Testis (tissue), 2 donors: ENCODE measurements at regions not wholly inside any gene's neighbourhood (a gene's known extent, or its start where the extent isn't known, plus 50 kb on each side); places are given as distances from the start of the nearest gene placed in this dataset.

Experiments
- CTCF ChIP-seq, 3 experiments: fragments of 450-650 bp in 2 of 3; fragments of 200-600 bp in 1 of 3; sonication (generic) in 1 of 3; IDR thresholded peaks; one replicate each; pipeline ENCODE4 v1.5.1; 2016 to 2019; ENCODE audit warnings: antibody characterized with exemption in 3 of 3, mild to moderate bottlenecking in 2 of 3, moderate library complexity in 1 of 3
- POLR2A ChIP-seq: fragments of 450-650 bp; IDR thresholded peaks from one replicate; pipeline ENCODE4 v1.6.1; 2017; ENCODE audit warnings: antibody characterized with exemption, mild to moderate bottlenecking, moderate library complexity

- no peak for TF ChIP-seq POLR2A
- TF ChIP-seq CTCF (IDR thresholded peaks at IDR 0.05), result no peak
Observed at GRCh38 chr16:8375232-8375587, 215.1 kb downstream of the TMEM114 start.
